ENCODE measurements at regions not wholly inside any gene's neighbourhood (a gene's known extent, or its start where the extent isn't known, plus 50 kb on each side); places are given as distances from the start of the nearest gene placed in this dataset.
A peak's percentile ranks its signal among the peaks of the same experiment; 100 is the strongest.

DNA sequence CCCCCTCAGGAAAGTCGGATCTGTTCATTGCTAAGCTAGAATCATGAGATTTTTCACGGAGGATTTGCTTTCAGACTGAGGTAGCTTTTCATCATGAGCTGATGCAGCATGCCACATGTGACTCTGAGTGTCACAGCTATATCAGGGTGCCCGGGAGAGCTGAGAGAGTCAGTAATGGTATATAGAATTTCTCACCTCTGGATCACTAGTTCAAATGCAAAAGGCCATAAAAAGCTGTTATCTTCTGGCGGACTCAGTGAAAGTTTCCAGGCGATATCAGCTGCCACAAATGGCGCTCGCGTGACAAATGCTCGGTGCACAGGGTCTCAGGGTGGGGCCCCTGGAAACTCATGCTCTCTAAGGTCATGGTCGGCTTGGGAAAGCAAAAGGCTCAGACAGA lies 150.1 kb downstream of the DHX15 start:
- no peak for DNase-seq
- TF ChIP-seq GATA1 (IDR thresholded peaks at IDR 0.05; ENCODE audit: low read depth, low read length) (no peak), POLR2A (IDR thresholded peaks at IDR 0.05; ENCODE audit: low read length) (no peak)

DNA sequence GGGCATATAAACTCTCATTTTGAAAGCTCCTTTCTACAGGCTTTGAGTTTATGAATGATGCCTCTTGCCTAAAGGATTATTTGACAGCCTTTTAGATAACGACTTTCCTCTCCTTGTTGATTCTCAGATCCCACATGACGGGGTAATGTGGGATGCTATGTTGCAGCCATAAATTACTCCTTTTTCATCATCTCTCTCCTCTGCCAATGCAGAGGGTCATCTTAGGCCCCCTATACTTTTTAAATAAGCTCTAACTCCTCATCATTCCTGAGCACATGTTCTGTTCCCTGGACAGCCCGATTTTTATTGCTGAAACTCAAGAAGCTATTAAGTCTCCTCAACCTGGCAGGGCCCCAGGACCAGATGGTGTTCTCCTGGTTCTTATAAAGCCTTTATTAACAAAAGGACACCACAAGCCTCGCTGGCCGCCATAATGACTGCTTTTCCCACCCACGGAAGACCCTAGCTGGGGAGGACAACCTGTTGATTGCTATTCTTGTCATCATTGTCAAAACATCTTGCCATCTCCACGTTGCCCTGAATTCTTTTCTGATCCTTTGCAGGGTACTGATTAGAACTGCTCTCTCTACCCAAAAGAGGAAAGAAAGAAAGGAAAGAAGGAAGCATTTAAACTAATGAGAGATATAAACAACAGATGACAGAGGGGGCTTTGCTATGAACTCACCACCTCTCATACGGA lies 150.7 kb downstream of the DHX15 start:
- DNase-seq, result no peak
- TF ChIP-seq GATA1 (IDR thresholded peaks at IDR 0.05; ENCODE audit: low read depth, low read length), result no peak
- no peak for TF ChIP-seq POLR2A (IDR thresholded peaks at IDR 0.05; ENCODE audit: low read length)

DNA sequence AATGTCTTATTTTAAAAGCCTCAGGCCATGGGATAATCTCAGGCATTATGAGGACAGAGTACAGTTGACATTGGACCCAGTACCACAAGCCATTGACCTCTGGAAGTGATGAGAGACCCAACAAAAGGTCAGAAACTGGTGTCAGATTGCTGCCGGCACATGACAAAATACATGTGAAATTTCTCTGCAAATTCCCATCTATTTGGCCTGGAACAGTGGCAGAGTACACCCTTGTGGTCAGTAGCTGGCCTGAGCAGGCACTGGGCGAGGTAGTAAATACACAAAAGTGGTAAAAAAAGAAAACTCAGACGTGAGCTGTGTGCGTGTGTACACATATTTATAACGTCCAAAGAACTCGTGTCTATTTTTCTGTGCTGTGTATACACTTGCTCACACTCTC lies 155.5 kb downstream of the DHX15 start:
- TF ChIP-seq GATA1 (IDR thresholded peaks at IDR 0.05; ENCODE audit: low read depth, low read length) (no peak), POLR2A (IDR thresholded peaks at IDR 0.05; ENCODE audit: low read length) (no peak)
- no peak for DNase-seq

DNA sequence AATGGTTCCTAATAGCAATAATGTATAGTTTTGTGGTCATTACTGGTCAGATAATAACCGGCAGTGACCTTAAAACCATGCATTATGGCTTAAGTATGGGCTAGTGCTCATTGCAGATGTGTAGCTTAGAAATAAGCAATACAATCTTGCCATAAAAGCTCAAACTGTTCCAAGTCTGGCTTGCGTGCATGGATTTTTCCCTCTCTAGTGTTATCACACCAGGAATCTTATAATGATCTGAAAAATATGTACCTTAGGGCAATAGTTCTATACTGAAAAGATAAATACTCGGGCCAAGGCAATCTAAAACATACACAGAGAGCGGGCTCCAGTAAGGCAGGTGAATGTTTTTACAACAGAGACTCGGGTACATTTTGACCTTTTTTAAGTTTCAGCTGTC lies 157.8 kb downstream of the DHX15 start:
- no peak for TF ChIP-seq POLR2A (IDR thresholded peaks at IDR 0.05; ENCODE audit: low read length)
- TF ChIP-seq GATA1 (IDR thresholded peaks at IDR 0.05; ENCODE audit: low read depth, low read length), result no peak
- no peak for DNase-seq

DNA sequence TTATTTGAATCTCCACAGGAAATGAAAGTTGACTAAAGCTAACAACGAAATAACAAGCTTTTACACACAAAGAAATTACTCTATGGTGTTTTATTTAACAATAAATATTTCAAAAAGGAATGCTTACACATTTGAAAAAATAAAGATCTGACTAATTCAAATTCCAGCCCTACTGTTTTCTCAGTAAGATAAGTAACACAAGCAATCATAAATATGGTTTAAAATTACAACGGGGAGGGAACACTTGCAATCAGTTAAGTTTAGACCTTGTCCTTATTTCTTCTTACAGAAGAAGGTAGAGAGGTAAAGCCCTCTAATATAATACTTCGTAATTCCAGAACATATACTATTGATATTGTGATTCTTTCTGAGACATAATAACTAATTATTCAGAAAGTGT lies 158.5 kb downstream of the DHX15 start:
- DNase-seq, result no peak

DNA sequence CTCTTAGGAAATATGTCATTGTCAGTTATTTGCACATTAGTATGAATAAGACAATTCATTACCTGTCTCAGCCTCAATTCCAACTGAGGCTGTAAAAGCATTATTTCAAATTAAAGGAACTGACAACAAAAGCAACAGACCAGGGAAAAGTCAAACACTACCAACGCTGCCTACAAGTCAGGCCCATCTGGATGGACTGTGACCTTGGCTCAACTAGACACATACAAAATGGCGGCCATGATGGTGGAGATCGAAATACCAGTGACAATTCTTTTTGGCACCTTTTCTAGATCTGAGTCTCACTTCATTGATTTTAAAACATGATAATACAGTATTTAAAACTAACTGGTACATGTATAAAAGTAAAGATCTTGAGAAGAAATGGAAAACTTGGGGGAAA lies 160.7 kb downstream of the DHX15 start:
- no peak for DNase-seq
- TF ChIP-seq GATA1 (IDR thresholded peaks at IDR 0.05; ENCODE audit: low read depth, low read length) (no peak), POLR2A (IDR thresholded peaks at IDR 0.05; ENCODE audit: low read length) (no peak)

More for the DNA sequence above, 158.5 kb downstream of the DHX15 start:
- no peak for TF ChIP-seq POLR2A (IDR thresholded peaks at IDR 0.05; ENCODE audit: low read length)
- TF ChIP-seq GATA1 (IDR thresholded peaks at IDR 0.05; ENCODE audit: low read depth, low read length), result no peak

DNA sequence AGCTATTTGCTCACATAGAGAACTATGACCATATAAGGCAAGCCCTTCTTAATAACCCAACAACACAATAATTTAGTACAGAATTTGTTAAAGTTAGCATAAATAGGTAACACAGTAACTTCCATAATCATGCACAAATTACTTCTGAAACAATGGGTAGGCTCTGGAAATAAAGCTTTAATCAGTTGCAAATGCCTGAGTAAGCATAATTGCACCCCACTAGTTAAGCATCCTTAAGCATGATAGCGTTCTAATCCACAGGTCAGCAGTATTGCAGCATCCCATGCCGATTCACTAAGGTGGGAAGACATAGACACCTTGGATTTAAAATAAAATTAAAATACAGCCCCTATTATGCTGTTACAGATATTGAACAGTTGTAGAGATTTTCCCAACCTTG lies 161.7 kb downstream of the DHX15 start:
- TF ChIP-seq GATA1 (IDR thresholded peaks at IDR 0.05; ENCODE audit: low read depth, low read length), result no peak
- no peak for TF ChIP-seq POLR2A (IDR thresholded peaks at IDR 0.05; ENCODE audit: low read length)
- DNase-seq, result no peak

DNA sequence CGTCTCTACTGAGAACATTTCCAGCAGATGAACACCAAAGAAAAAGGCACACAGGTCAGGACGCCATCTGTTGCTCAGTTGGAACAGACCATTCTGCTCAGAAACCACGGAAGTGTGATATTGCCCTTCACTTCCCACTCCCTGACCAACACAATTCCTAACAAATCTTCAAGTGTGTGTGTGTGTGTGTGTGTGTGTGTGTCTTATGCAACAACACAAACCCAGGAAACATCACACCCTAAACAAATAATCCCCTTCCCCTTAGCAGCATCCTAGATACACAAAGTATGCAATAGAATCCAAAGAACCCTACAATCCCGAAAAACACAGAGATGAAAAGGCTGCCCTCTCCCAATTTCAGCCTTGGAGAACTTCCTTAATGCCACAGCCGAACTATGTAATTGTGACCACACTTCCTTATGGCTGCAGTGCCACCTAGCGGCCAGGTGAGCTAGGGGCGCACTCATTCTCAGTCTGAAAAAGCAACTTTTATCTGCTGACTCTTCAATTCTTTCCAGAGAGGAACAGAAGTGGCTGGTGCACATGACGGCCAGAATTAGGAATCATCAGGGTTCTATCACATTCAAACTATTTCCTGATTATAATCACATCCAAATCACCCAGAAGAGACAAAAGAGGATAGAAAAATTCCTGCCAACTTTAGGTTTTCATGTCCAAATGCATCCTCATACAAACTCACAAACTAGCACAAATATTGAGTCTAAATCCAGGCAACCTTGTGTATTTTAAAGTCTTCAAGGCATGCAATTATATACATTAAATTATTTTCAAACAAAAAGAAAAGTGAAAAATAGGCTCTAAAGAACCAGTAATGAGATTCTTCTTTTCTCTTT lies 164.9 kb downstream of the DHX15 start:
- TF ChIP-seq GATA1 (IDR thresholded peaks at IDR 0.05; ENCODE audit: low read depth, low read length) (no peak), POLR2A (IDR thresholded peaks at IDR 0.05; ENCODE audit: low read length) (no peak)
- peak; percentile 54 to 76 for DNase-seq

DNA sequence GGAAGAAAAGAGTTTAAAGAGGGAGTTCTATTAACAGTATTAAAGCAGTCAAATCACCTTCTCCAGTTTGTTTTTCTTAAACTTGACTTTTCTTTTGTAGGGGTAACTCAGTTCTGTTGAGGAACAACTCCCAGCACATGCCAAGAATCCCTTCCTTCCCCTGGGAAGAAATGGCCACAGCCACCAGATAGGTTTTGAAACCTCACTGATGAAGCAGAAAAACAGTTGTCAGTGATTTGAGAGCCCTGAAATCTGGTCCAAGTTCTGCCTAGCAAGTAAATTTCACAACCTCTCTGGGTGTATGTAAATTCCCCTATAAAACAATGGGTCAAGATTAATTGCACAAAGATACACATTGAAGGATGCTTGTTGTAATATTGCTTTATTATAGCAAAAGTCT lies 167.1 kb downstream of the DHX15 start:
- no peak for DNase-seq
- TF ChIP-seq GATA1 (IDR thresholded peaks at IDR 0.05; ENCODE audit: low read depth, low read length) (no peak), POLR2A (IDR thresholded peaks at IDR 0.05; ENCODE audit: low read length) (no peak)

DNA sequence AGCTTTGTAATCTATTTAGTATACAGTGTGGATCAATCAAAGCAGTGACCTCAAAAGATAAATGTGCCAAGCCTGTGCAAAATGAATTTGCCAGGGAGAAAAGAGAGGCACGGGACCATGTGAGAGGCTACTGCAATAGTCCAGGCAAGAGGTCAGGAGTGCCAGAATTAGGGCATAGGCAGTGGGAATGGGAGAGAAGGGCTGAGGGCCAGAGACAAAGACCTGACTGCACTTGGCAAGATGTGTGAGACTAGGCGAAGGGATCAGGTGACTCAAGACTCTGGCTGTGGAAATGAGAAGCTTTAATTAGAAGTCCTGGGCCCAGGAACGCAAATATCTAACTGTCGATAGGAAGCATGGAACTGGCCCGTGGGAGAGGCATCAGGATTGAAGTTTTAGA lies 168.1 kb downstream of the DHX15 start:
- TF ChIP-seq POLR2A (IDR thresholded peaks at IDR 0.05; ENCODE audit: low read length) (no peak), GATA1 (IDR thresholded peaks at IDR 0.05; ENCODE audit: low read depth, low read length) (no peak)
- no peak for DNase-seq

DNA sequence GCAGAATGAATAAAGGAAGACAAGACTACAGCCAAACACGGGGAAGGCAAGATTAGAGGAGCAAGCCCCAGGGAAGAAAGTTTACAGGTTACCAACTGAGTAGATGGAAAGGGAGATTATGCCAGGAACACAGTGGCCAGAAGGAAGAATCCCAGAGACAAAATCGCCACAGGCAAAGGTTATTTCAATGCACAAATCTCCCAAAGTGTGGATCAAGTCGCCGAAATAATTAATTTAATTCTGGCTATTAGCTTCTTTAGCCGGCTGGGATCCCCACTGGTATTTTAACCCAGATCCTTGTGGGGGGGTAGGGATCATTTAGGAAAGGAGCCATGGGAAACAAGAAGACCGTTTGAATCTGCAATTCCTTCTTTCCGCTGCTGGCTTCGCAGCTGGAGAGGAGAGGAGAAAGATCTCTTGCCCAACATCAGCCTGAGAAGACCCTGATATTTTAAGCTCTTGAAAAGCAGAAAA lies 171.0 kb downstream of the DHX15 start:
- TF ChIP-seq POLR2A (IDR thresholded peaks at IDR 0.05; ENCODE audit: low read length) (no peak), GATA1 (IDR thresholded peaks at IDR 0.05; ENCODE audit: low read depth, low read length) (no peak)
- no peak for DNase-seq

DNA sequence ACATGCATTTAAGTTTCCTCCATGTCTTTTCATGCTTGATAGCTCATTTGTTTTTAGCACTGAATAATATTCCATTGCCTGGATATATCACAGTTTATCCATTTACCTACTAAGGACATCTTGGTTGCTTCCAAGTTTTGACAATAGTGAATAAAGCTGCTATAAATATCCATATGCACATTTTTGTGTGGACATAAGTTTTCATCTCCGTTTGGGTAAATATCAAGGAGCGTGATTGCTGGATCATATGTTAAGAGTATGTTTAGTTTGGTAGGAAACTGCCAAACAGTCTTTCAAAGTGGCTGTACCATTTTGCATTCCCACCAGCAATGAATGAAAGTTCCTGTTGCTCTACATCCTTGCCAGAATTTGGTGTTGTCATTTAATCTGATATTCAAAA lies 172.5 kb downstream of the DHX15 start:
- TF ChIP-seq POLR2A (IDR thresholded peaks at IDR 0.05; ENCODE audit: low read length), result no peak
- no peak for TF ChIP-seq GATA1 (IDR thresholded peaks at IDR 0.05; ENCODE audit: low read depth, low read length)
- no peak for DNase-seq

DNA sequence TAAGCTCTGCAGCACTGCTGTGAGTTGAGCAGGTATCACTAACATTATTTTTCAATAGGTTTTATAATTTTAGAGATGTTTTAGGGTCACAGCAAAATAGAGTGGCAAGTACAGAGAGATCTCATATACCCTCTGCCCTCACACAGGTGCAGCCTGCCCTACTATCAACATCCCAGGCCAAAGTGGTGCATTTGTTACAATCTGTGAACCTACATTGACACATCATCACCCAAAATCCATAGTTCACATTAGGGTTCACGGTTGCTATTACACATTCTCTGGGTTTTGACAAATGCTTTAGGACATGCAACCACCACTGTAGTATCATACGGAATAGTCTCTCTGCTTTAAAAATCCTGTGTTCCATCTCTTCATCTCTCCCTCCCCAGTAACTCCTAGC lies 173.1 kb downstream of the DHX15 start:
- no peak for DNase-seq
- TF ChIP-seq POLR2A (IDR thresholded peaks at IDR 0.05; ENCODE audit: low read length), result no peak
- TF ChIP-seq GATA1 (IDR thresholded peaks at IDR 0.05; ENCODE audit: low read depth, low read length), result no peak

DNA sequence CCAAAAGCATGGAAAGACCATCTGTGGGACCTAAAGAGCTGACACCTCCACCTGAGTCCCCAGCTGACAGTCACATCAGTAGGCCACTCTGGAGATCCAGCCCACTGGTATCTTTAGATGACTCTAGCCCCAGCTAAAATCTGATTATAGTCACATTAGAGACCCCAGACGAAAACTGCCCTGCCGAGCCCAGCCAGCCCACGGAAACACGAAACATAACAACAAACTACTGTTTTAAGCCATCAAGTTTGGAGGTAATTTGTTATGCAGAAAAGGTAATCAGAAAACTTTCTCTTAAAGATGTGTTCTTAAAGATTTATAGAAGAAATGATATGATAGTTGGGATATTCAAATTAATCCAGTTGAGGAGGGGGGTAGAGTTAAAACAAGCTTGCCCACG lies 175.7 kb downstream of the DHX15 start:
- DNase-seq, result no peak

DNA sequence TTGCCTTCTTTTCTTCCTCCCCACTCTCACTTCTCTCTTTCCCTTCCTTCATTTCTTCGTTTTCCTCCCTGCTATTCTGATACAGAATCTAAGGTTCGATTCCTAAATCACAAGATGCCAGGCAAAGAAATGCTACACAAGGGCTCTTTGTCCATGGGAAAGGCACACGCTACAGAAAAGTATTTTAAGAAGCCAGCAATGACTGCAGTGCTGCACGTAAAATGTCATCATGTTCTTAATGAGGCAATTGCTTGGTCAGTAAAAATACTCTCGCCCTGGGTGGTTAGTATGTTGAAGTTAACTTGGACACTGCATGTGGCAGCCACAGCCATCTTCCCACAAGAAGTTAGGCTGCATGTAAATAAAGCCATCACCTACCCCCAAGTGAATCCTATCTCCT lies 178.4 kb downstream of the DHX15 start:
- no peak for TF ChIP-seq POLR2A (IDR thresholded peaks at IDR 0.05; ENCODE audit: low read length)
- no peak for TF ChIP-seq GATA1 (IDR thresholded peaks at IDR 0.05; ENCODE audit: low read depth, low read length)
- no peak for DNase-seq

More for the DNA sequence above, 175.7 kb downstream of the DHX15 start:
- TF ChIP-seq POLR2A (IDR thresholded peaks at IDR 0.05; ENCODE audit: low read length), result no peak
